Activated naive CD4-positive, alpha-beta T cell treated with anti-CD3 and anti-CD28 coated beads for 36 hours (primary cell): ENCODE measurements at regions not wholly inside any gene's neighbourhood (a gene's known extent, or its start where the extent isn't known, plus 50 kb on each side); places are given as distances from the start of the nearest gene placed in this dataset.
"Not testable (repeated sequence)": the region's sequence is repeated elsewhere in the genome, so short reads cannot be mapped to it uniquely, and the experiment has no call there.

Experiments used
- CTCF ChIA-PET: fragments of 350-600 bp; sonication (Branson Sonifier 250); formaldehyde crosslinking; loops from one replicate; lab custom pipeline; 2021; ENCODE audit warnings: antibody characterized with exemption; lab: Charles Lee
- DNase-seq: peaks from one replicate; pipeline ENCODE4 v3.0.0-alpha.2; 2020
- H3K27ac Mint-ChIP-seq: one replicate; pipeline ENCODE4 v1.8.0; 2021; ENCODE audit warnings: mild to moderate bottlenecking, mixed read lengths
- H3K27me3 Mint-ChIP-seq: one replicate; pipeline ENCODE4 v1.8.0; 2021; ENCODE audit warnings: low read depth, mixed read lengths
- H3K36me3 Mint-ChIP-seq: one replicate; pipeline ENCODE4 v1.8.0; 2021; ENCODE audit warnings: low read depth, mixed read lengths
- H3K4me1 Mint-ChIP-seq: one replicate; pipeline ENCODE4 v1.8.0; 2021; ENCODE audit warnings: low read depth, mixed read lengths
- H3K4me3 Mint-ChIP-seq: one replicate; pipeline ENCODE4 v1.8.0; 2021; ENCODE audit warnings: mild to moderate bottlenecking, moderate library complexity, mixed read lengths
- H3K9me3 Mint-ChIP-seq: one replicate; pipeline ENCODE4 v1.8.0; 2021; ENCODE audit warnings: mixed read lengths
- intact Hi-C: fragments of 100-400 bp; cut with micrococcal nuclease; formaldehyde crosslinking; loops from one replicate; pipeline ENCODE4 v1.15.1; 2023

DNA sequence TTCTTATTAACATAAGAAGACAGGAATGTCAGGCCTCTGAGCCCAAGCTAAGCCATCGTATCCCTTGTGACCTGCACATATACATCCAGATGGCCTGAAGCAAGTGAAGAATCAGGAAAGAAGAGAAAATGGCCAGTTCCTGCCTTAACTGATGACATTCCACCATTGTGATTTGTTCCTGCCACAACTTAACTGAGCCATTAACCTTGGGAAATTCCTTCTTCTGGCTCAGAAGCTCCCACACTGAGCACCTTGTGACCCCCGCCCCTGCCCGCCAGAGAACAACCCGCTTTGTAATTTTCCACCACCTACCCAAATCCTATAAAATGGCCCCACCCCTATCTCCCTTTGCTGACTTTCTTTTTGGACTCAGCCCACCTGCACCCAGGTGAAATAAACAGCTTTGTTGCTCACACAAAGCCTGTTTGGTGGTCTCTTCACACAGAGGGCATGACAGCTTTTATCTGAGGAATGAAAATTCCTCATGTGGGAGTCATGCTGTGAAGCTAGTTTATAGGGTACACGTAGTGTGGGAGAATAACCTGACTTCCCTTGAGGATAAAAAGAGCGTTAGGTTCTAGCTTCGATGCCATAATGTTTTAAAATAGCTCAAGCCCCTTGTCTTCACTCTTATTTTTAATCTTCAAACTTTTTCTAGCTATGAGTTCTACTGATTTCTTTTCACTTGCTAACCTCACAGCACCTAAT, 122.0 kb downstream of the AHR start:
- H3K9me3 Mint-ChIP-seq, intact Hi-C loops, H3K36me3 Mint-ChIP-seq, H3K4me1 Mint-ChIP-seq, H3K27ac Mint-ChIP-seq, CTCF ChIA-PET, DNase-seq, H3K4me3 Mint-ChIP-seq, H3K27me3 Mint-ChIP-seq: not testable (repeated sequence)

DNA sequence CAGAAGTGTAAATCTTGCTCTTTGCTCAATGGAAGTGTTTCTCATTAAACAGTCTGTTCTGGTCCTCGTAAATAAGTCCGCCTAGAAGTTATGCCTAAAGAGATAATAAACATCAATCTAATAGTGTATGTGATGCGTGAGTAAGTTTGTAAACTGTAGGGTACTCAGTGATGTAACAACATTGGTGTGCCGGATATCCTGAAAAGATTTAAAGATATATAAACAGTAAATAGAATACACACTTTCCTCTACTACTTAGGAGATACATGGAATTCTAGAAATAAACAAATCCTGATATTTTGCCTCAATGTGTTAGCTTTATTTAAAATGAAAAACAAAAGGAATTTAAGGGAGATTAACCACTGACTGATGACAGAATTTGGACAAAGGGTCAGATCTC, 123.5 kb downstream of the AHR start:
- CTCF ChIA-PET, result no interaction called here
- peaks cover 2% of the 10 kb centered on the region for H3K27me3 Mint-ChIP-seq
- no peak for DNase-seq
- H3K4me1 Mint-ChIP-seq, result no peaks in the 10 kb centered on the region
- H3K4me3 Mint-ChIP-seq, result no peak overlapping the region
- intact Hi-C loops, result no loop called here
- H3K36me3 Mint-ChIP-seq, result no peaks in the 10 kb centered on the region
- H3K9me3 Mint-ChIP-seq, result peaks cover 3% of the 10 kb centered on the region
- H3K27ac Mint-ChIP-seq, result no peak overlapping the region

DNA sequence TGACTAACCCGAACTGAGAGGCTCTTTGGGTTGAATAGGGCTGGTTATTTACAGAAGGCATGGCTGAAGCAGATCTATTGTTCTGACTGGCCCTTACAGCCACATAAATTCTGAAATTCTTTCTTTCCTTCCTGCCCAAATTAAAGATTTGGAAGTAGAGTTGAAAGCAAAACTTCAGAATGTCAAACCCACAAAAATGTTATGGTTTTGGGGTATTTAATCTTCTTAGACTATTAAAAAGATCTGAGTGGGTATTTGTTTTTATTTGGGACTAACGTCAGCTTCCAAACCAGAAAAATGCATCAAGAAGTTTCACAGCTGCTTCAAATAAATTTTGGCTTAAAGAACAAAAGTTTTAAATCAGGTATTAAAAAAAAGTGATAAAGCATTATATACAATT, 124.5 kb downstream of the AHR start:
- Mint-ChIP-seq H3K4me3 (no peak overlapping the region), H3K36me3 (no peaks in the 10 kb centered on the region), H3K4me1 (no peaks in the 10 kb centered on the region), H3K27ac (no peak overlapping the region), H3K27me3 (peaks cover 2% of the 10 kb centered on the region), H3K9me3 (peaks cover 4% of the 10 kb centered on the region)
- CTCF ChIA-PET, result no interaction called here
- DNase-seq, result no peak
- intact Hi-C loops, result no loop called here

DNA sequence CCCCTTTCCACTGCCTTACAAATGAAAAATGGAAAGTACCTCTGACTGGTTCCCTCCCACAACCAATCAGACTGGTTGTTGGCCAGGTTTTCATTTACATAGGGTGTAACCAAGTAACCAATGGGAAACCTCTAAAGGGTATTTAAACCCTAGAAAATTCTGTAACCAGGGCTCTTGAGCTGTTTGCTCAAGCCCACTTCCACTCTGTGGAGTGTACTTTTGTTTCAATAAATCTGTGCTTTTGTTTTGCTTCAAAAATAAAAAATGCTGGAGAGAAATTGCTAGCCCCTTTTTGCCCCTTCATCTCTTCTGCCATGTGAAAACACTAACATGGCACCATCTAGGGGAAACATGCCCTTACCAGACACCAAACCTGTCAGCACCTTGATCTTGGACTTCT, 129.5 kb downstream of the AHR start:
- H3K27me3 Mint-ChIP-seq, result peaks cover 4% of the 10 kb centered on the region
- CTCF ChIA-PET, result no interaction called here
- no peak overlapping the region for H3K27ac Mint-ChIP-seq
- H3K4me1 Mint-ChIP-seq, result no peaks in the 10 kb centered on the region
- no peaks in the 10 kb centered on the region for H3K36me3 Mint-ChIP-seq
- H3K4me3 Mint-ChIP-seq, result no peak overlapping the region
- H3K9me3 Mint-ChIP-seq, result peaks cover 9% of the 10 kb centered on the region
- DNase-seq, result no peak
- intact Hi-C loops, result no loop called here

DNA sequence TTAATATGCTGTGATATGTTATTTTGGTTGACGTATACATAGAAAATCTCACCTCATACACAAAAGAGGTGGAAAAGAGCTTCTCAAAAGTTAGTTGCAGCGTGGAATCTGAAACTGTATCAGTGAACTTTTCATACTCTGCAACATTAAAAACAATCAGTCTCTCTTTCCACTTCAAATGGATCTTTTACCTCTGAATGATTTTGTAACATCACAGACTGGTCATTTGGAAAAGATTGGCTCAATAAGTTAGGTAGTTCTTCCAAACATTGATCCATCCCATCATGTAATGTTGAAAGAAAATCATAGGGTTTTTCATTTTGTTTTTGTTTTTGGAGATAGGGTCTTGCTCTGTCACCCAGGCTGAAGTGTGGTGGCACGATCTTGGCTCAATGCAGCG, 131.1 kb downstream of the AHR start:
- no peak overlapping the region for H3K27ac Mint-ChIP-seq
- no peak overlapping the region for H3K4me3 Mint-ChIP-seq
- CTCF ChIA-PET, result no interaction called here
- peaks cover 9% of the 10 kb centered on the region for H3K9me3 Mint-ChIP-seq
- peaks cover 4% of the 10 kb centered on the region for H3K27me3 Mint-ChIP-seq
- intact Hi-C loops, result no loop called here
- H3K4me1 Mint-ChIP-seq, result no peaks in the 10 kb centered on the region
- no peak for DNase-seq
- no peaks in the 10 kb centered on the region for H3K36me3 Mint-ChIP-seq

DNA sequence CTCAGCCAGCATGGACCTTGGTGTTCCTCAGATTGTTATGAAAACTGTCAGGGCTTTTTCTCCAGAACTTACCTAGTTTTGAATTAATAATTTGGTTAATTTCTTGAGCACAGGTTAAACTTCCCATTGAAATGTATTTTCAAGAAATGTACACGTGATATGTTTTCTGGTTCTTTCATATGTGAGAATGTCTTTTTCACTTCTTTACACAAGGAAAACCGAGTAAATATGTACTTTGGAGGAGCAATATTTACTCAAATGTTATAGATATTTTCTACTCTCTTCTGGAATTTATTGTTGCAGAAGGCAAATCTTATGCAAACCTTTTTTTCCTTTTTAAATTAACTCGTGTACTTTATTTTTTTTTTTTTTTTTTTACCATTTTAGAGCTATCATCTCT, 134.3 kb downstream of the AHR start:
- H3K4me3 Mint-ChIP-seq, result no peak overlapping the region
- no peaks in the 10 kb centered on the region for H3K4me1 Mint-ChIP-seq
- intact Hi-C loops, result no loop called here

DNA sequence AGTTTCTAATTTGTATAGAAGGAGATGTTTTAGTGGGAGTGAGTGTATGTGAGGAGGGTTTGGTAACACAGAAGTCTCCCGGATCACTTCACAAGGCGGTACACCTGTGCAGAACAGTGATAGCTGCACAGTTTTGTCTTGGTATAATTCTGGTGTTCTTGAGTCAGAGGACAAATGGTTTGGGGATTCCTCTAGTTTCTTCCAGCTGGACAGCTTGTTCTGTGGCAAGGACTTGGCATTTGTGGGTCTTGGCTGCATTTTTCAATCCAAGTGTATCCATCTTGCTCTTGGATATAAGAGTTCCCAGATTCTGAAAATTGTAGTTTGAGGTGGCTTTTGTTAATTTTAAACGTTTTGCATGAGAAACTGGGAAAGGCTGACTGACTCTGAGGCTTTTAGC, 135.7 kb downstream of the AHR start:
- CTCF ChIA-PET, result no interaction called here
- Mint-ChIP-seq H3K36me3 (no peaks in the 10 kb centered on the region), H3K9me3 (peaks cover 2% of the 10 kb centered on the region), H3K4me1 (peaks cover 13% of the 10 kb centered on the region), H3K27me3 (peaks cover 10% of the 10 kb centered on the region), H3K4me3 (no peak overlapping the region), H3K27ac (no peak overlapping the region)
- DNase-seq, result no peak
- intact Hi-C loops, result no loop called here

More for the DNA sequence above, 134.3 kb downstream of the AHR start:
- Mint-ChIP-seq H3K9me3 (peaks cover 6% of the 10 kb centered on the region), H3K27me3 (peaks cover 10% of the 10 kb centered on the region), H3K27ac (no peak overlapping the region), H3K36me3 (no peaks in the 10 kb centered on the region)
- CTCF ChIA-PET, result no interaction called here
- DNase-seq, result no peak

DNA sequence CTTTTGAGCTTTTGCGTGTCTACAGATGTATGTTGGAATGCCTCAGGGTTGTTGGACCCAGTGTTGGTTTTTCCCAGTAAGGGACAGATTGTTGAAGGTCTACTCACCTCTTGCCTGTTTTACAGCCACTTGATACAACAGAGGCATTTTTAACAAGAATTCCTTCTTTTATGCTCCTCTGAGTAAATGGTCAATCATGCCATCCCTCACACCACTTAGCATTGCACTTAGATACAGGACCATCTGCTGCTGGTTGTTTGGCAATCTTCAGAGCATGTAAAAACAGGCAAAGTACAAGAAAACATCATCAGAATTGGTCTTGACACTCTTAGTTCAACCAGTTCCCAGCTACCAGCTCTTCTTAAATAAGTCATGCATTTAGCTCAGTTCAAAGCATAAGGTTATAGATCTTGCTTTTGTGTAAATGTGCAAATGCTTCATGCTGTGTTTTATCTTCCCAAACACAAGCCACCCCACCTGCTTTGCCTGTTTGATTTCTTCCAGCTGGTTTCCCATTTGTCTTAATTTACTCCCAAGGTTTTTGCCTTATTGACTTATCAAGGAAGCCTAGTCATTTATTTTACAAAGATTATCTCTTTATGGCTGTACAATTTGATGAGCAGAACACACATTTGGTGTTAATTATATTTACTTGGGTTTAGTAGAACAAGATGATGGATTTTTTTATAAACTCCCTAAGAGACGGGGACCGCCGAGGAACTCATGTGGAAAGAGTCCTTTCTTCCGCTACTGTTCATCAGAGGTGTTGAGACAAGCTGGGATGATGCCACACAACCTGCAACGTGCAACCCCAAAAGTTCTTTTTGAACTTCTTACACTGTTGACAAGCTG, 136.6 kb downstream of the AHR start:
- Mint-ChIP-seq H3K4me3 (no peak overlapping the region), H3K9me3 (peaks cover 2% of the 10 kb centered on the region), H3K27ac (no peak overlapping the region), H3K36me3 (peaks cover 4% of the 10 kb centered on the region), H3K27me3 (peaks cover 10% of the 10 kb centered on the region), H3K4me1 (peaks cover 18% of the 10 kb centered on the region)
- intact Hi-C loops, result no loop called here
- CTCF ChIA-PET, result interaction anchor here (0.5 to 0.8 kb wide), 2 partner anchors 133 to 445 kb away, joined by 3 read pairs; no protein-coding TSS in a partner anchor
- DNase-seq, result no peak

DNA sequence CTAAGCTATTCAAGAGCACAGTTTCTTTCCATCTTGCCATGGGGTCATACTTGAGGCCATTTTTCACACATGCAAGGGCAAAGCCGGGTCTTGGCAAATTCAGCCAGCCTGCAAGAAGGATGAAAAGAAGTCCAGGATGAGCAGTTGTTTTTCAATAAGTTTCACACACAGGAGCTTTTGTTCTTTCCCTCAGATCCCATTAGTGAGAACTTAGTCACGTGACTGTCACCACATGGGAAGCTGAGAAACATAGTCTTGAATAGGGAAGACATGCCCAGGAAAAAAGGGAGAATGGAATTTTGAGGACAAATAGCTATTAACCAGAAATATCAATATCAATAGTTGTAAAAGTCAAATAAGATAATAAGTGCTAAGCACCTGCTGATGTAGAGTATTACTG, 137.7 kb downstream of the AHR start:
- CTCF ChIA-PET, result interaction anchor here (0.8 to 0.9 kb wide), 2 partner anchors 24 to 134 kb away, joined by 3 read pairs; no protein-coding TSS in a partner anchor
- DNase-seq, result no peak
- Mint-ChIP-seq H3K27me3 (peaks cover 10% of the 10 kb centered on the region), H3K9me3 (peaks cover 12% of the 10 kb centered on the region), H3K36me3 (peaks cover 12% of the 10 kb centered on the region), H3K4me1 (peaks cover 27% of the 10 kb centered on the region), H3K27ac (no peak overlapping the region), H3K4me3 (no peak overlapping the region)
- intact Hi-C loops, result no loop called here

DNA sequence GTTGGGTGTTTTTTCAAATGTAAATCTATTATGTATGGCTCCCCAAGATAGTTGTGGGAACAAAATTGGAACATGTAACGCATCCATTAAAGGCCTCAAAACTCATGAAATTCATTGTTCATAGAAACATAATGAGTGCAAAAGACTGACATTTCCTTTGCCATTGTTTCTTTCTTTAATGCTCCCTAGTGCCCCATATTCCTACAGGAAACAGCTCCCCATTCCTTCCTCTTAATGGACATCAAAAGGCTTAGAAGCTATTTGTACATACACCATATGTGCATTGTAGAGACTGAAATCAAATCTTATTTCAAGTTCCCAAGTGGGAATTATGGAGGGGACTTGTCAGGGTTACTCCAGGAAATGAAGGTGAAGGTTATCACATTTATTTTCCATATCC, 139.1 kb downstream of the AHR start:
- no peak overlapping the region for H3K4me3 Mint-ChIP-seq
- no peak for DNase-seq
- peaks cover 13% of the 10 kb centered on the region for H3K9me3 Mint-ChIP-seq
- no peak overlapping the region for H3K27ac Mint-ChIP-seq
- H3K36me3 Mint-ChIP-seq, result peaks cover 12% of the 10 kb centered on the region
- CTCF ChIA-PET, result interaction anchor here (0.7 kb wide), 1 partner anchor 81 kb away, joined by 3 read pairs; no protein-coding TSS in a partner anchor
- peaks cover 29% of the 10 kb centered on the region for H3K4me1 Mint-ChIP-seq
- intact Hi-C loops, result no loop called here
- H3K27me3 Mint-ChIP-seq, result peaks cover 8% of the 10 kb centered on the region

DNA sequence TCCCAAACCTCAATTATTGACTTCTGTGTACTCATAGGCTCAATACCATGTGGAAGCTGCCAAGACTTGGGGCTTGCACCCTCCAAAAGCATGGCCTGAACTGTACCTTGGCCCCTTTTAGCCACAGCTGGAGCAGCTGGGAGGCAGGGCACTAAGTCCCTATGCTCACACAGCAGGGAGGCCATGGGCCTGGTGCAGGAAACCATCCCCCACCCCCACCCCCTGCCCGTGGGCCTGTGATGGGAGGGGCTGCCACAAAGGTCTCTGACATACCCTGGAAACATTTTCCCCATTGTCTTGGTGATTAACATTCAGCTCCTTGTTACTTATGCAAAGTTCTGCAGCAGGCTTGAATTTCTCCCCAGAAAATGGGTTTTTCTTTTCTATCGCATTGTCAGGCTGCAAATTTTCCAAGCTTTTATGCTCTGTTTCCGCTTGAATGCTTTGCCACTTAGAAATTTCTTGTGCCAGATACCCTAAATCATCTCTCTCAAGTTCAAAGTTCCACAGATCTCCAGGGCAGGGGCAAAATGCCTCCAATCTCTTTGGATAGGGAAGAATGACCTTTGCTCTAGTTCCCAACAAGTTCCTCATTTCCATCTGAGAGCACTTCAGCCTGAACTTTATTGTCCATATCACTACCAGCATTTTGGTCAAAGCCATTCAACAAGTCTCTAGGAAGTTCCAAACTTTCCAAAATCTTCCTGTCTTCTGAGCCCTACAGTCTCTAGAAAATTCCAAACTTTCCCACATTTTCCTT, 141.8 kb downstream of the AHR start:
- Mint-ChIP-seq H3K36me3 (peaks cover 12% of the 10 kb centered on the region), H3K9me3 (peaks cover 13% of the 10 kb centered on the region), H3K4me1 (peaks cover 29% of the 10 kb centered on the region)
- H3K4me3 Mint-ChIP-seq, H3K27me3 Mint-ChIP-seq, intact Hi-C loops, H3K27ac Mint-ChIP-seq, DNase-seq: not testable (repeated sequence)
- CTCF ChIA-PET, result interaction anchor here (0.6 kb wide), 1 partner anchor 232 kb away, joined by 3 read pairs; no protein-coding TSS in a partner anchor

DNA sequence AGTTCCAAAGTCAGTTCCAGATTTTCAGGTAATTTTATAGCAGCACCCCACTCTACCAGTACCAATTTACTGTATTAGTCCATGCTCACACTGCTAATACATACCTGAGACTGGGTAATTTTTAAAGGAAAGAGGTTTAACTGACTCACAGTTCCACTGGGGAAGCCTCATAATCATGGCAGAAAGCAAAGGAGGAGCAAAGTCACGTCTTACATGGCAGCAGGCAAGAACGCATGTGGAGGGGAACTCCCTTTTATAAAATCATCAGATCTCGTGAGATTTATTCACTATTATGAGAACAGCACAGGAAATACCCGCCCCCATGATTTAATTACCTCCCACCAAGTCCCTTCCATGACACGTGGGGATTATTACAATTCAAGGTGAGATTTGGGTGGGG, 142.4 kb downstream of the AHR start:
- CTCF ChIA-PET, result interaction anchor here (0.6 kb wide), 1 partner anchor 232 kb away, joined by 3 read pairs; no protein-coding TSS in a partner anchor
- no peak overlapping the region for H3K4me3 Mint-ChIP-seq
- H3K4me1 Mint-ChIP-seq, result peaks cover 29% of the 10 kb centered on the region

More for the DNA sequence above, 142.4 kb downstream of the AHR start:
- peaks cover 12% of the 10 kb centered on the region for H3K36me3 Mint-ChIP-seq
- intact Hi-C loops, result no loop called here
- H3K27me3 Mint-ChIP-seq, result peaks cover 4% of the 10 kb centered on the region
- no peak overlapping the region for H3K27ac Mint-ChIP-seq
- peaks cover 13% of the 10 kb centered on the region for H3K9me3 Mint-ChIP-seq
- DNase-seq, result no peak
